Vagina (tissue), 2 donors: ENCODE measurements at regions not wholly inside any gene's neighbourhood (a gene's known extent, or its start where the extent isn't known, plus 50 kb on each side); places are given as distances from the start of the nearest gene placed in this dataset.

Experiments used
- DNase-seq, 2 donors: peaks; one replicate each; pipeline ENCODE4 v3.0.0-alpha.2; 2017; ENCODE audit errors: extremely low spot score in 2 of 2
- H3K27ac ChIP-seq: fragments of 200-600 bp; sonication (generic); one replicate; pipeline ENCODE4 v1.5.1; 2019
- H3K27me3 ChIP-seq: fragments of 200-600 bp; sonication (generic); one replicate; pipeline ENCODE4 v1.5.1; 2019
- H3K36me3 ChIP-seq, 2 donors: fragments of 200-600 bp; sonication (generic); one replicate each; pipeline ENCODE4 v1.5.1; 2017 to 2019
- H3K4me1 ChIP-seq: fragments of 200-600 bp; sonication (generic); one replicate; pipeline ENCODE4 v1.5.1; 2019
- H3K4me3 ChIP-seq, 2 donors: fragments of 200-600 bp; sonication (generic); 1 replicate in 1 of 2; 2 replicates in 1 of 2; pipeline ENCODE4 v1.5.1; 2016 to 2019
- H3K9me3 ChIP-seq: fragments of 200-600 bp; sonication (generic); one replicate; pipeline ENCODE4 v1.5.1; 2019
- CTCF ChIP-seq, 3 experiments: fragments of 450-650 bp in 2 of 3; fragments of 200-600 bp in 1 of 3; sonication (generic) in 1 of 3; IDR thresholded peaks; one replicate each; pipeline ENCODE4 v1.5.1; 2017 to 2019; ENCODE audit warnings: antibody characterized with exemption in 3 of 3, mild to moderate bottlenecking in 2 of 3, moderate library complexity in 2 of 3
- POLR2A ChIP-seq, 2 donors: fragments of 450-650 bp; IDR thresholded peaks; one replicate each; pipeline ENCODE4 v1.6.1; 2017; ENCODE audit warnings: antibody characterized with exemption in 2 of 2, mild to moderate bottlenecking in 2 of 2, moderate library complexity in 2 of 2
- POLR2AphosphoS5 ChIP-seq, 2 donors: sonication (generic); formaldehyde crosslinking; IDR thresholded peaks; one replicate each; pipeline ENCODE4 v1.9.0; 2017; ENCODE audit warnings: antibody characterized with exemption in 2 of 2, mild to moderate bottlenecking in 2 of 2, low read depth in 1 of 2; ENCODE audit not compliant: insufficient read depth in 1 of 2
- intact Hi-C: fragments of 100-400 bp; cut with DNase I; formaldehyde crosslinking; loops from one replicate; pipeline ENCODE4 v1.15.1; 2023

GRCh38 chr2:136356125-136357006 lies 238.4 kb upstream of the CXCR4 start:
- no peaks in the 10 kb centered on the region for H3K9me3 ChIP-seq
- DNase-seq: no peak
- intact Hi-C loops: no loop called here
- no peaks in the 10 kb centered on the region for H3K36me3 ChIP-seq
- no peak overlapping the region for H3K4me3 ChIP-seq
- no peaks in the 10 kb centered on the region for H3K4me1 ChIP-seq
- no peak overlapping the region for H3K27ac ChIP-seq
- no peak for TF ChIP-seq POLR2AphosphoS5 (IDR thresholded peaks at IDR 0.05; ENCODE audit: insufficient read depth in 1 of 2, low read depth in 1 of 2)
- TF ChIP-seq CTCF (IDR thresholded peaks at IDR 0.05): no peak
- no peak for TF ChIP-seq POLR2A (IDR thresholded peaks at IDR 0.05)
- H3K27me3 ChIP-seq: no peaks in the 10 kb centered on the region

- Histone ChIP-seq H3K36me3 (no peaks in the 10 kb centered on the region), H3K27me3 (no peaks in the 10 kb centered on the region), H3K4me3 (no peak overlapping the region), H3K27ac (no peak overlapping the region), H3K4me1 (no peaks in the 10 kb centered on the region), H3K9me3 (no peaks in the 10 kb centered on the region)
- DNase-seq: no peak
- TF ChIP-seq POLR2A (IDR thresholded peaks at IDR 0.05) (no peak), POLR2AphosphoS5 (IDR thresholded peaks at IDR 0.05; ENCODE audit: insufficient read depth in 1 of 2, low read depth in 1 of 2) (no peak)
- intact Hi-C loops: no loop called here
Measured at GRCh38 chr2:136351684-136352083, 233.7 kb upstream of the CXCR4 start.

- H3K27ac ChIP-seq: no peak overlapping the region
- no peaks in the 10 kb centered on the region for H3K4me1 ChIP-seq
- no peaks in the 10 kb centered on the region for H3K9me3 ChIP-seq
- H3K27me3 ChIP-seq: no peaks in the 10 kb centered on the region
- no peak overlapping the region for H3K4me3 ChIP-seq
- intact Hi-C loops: no loop called here
- H3K36me3 ChIP-seq: no peaks in the 10 kb centered on the region
- no peak for DNase-seq
- no peak for TF ChIP-seq POLR2A (IDR thresholded peaks at IDR 0.05)
- TF ChIP-seq POLR2AphosphoS5 (IDR thresholded peaks at IDR 0.05; ENCODE audit: insufficient read depth in 1 of 2, low read depth in 1 of 2): no peak
- TF ChIP-seq CTCF (IDR thresholded peaks at IDR 0.05): no peak
Measured at GRCh38 chr2:136347981-136348380, 230.0 kb upstream of the CXCR4 start.

- no peaks in the 10 kb centered on the region for H3K27me3 ChIP-seq
- intact Hi-C loops: no loop called here
- DNase-seq: no peak
- TF ChIP-seq POLR2A (IDR thresholded peaks at IDR 0.05) (no peak), POLR2AphosphoS5 (IDR thresholded peaks at IDR 0.05; ENCODE audit: insufficient read depth in 1 of 2, low read depth in 1 of 2) (no peak), CTCF (IDR thresholded peaks at IDR 0.05) (no peak)
- no peak overlapping the region for H3K27ac ChIP-seq
- H3K4me3 ChIP-seq: no peak overlapping the region
- H3K9me3 ChIP-seq: no peaks in the 10 kb centered on the region
- H3K36me3 ChIP-seq: no peaks in the 10 kb centered on the region
- no peaks in the 10 kb centered on the region for H3K4me1 ChIP-seq
Measured at GRCh38 chr2:136344339-136344738, 226.4 kb upstream of the CXCR4 start.

- H3K9me3 ChIP-seq: no peaks in the 10 kb centered on the region
- TF ChIP-seq POLR2AphosphoS5 (IDR thresholded peaks at IDR 0.05; ENCODE audit: insufficient read depth in 1 of 2, low read depth in 1 of 2): no peak
- TF ChIP-seq POLR2A (IDR thresholded peaks at IDR 0.05): no peak
- TF ChIP-seq CTCF (IDR thresholded peaks at IDR 0.05): no peak
- H3K27me3 ChIP-seq: no peaks in the 10 kb centered on the region
- no peak overlapping the region for H3K4me3 ChIP-seq
- intact Hi-C loops: no loop called here
- no peaks in the 10 kb centered on the region for H3K4me1 ChIP-seq
- no peak for DNase-seq
- H3K27ac ChIP-seq: no peak overlapping the region
- no peaks in the 10 kb centered on the region for H3K36me3 ChIP-seq
Measured at GRCh38 chr2:136342138-136342537, 224.2 kb upstream of the CXCR4 start.
